DND-41 (cell line): ENCODE measurements at regions not wholly inside any gene's neighbourhood (a gene's known extent, or its start where the extent isn't known, plus 50 kb on each side); places are given as distances from the start of the nearest gene placed in this dataset.

Source experiments
- ATAC-seq: fragments of 200-7000 bp; cut with Tn5 transposase; 3 replicates; pipeline ENCODE4 v1.9.1; 2021; ENCODE audit warnings: low read depth; ENCODE audit not compliant: insufficient read depth
- DNase-seq: peaks from one replicate; pipeline ENCODE4 v3.0.0-alpha.2; 2020
- H2AFZ ChIP-seq: 2 replicates; pipeline ENCODE4 v1.6.0; 2012; ENCODE audit warnings: low read depth, low read length
- H3K27ac ChIP-seq: 2 replicates; pipeline ENCODE4 v1.5.1; 2012; ENCODE audit warnings: low read length, inconsistent platforms
- H3K27me3 ChIP-seq: fragments of 200-600 bp; sonication (generic); 2 replicates; pipeline ENCODE4 v1.6.0; 2012; ENCODE audit warnings: low read length, mild to moderate bottlenecking, inconsistent platforms; ENCODE audit not compliant: insufficient read depth, poor library complexity
- H3K36me3 ChIP-seq: 2 replicates; pipeline ENCODE4 v1.5.1; 2012; ENCODE audit warnings: low read length, inconsistent platforms; ENCODE audit not compliant: insufficient read depth
- H3K4me1 ChIP-seq: 2 replicates; pipeline ENCODE4 v1.5.1; 2012; ENCODE audit warnings: mild to moderate bottlenecking, low read length; ENCODE audit not compliant: insufficient read depth
- H3K4me2 ChIP-seq: 2 replicates; pipeline ENCODE4 v1.6.0; 2012; ENCODE audit warnings: mild to moderate bottlenecking, moderate library complexity, low read length, inconsistent platforms; ENCODE audit not compliant: insufficient read depth
- H3K4me3 ChIP-seq, 2 experiments: fragments of 200-600 bp in 1 of 2; shearing (Covaris generic) in 1 of 2; 2 replicates each; pipeline ENCODE4 v1.5.1; 2012 to 2016; ENCODE audit warnings: inconsistent platforms in 2 of 2, low read length in 2 of 2, mild to moderate bottlenecking in 2 of 2, low read depth in 1 of 2, moderate library complexity in 1 of 2
- H3K79me2 ChIP-seq: 2 replicates; pipeline ENCODE4 v1.6.0; 2012; ENCODE audit warnings: low read length, inconsistent platforms; ENCODE audit not compliant: insufficient read depth
- H3K9ac ChIP-seq: 2 replicates; pipeline ENCODE4 v1.6.0; 2012; ENCODE audit warnings: low read depth, mild to moderate bottlenecking, inconsistent platforms, low read length, moderate library complexity
- H3K9me3 ChIP-seq: 2 replicates; pipeline ENCODE4 v1.5.1; 2012; ENCODE audit warnings: low read length, moderate library complexity, mild to moderate bottlenecking, inconsistent platforms; ENCODE audit not compliant: insufficient read depth, severe bottlenecking
- H4K20me1 ChIP-seq: 2 replicates; pipeline ENCODE4 v1.6.0; 2012; ENCODE audit warnings: low read length; ENCODE audit not compliant: insufficient read depth
- EZH2 ChIP-seq: IDR thresholded peaks from 3 replicates; pipeline ENCODE4 v1.6.1; 2012; ENCODE audit warnings: borderline replicate concordance, low read depth, mild to moderate bottlenecking, moderate library complexity, low read length, inconsistent platforms; ENCODE audit not compliant: severe bottlenecking
- TF ChIP-seq, protein P1 (sequence below): IDR thresholded peaks from 2 replicates; pipeline ENCODE4 v1.5.1; 2012; ENCODE audit warnings: borderline replicate concordance, low read length, moderate library complexity, mild to moderate bottlenecking; ENCODE audit not compliant: poor library complexity, severe bottlenecking; ENCODE audit errors: extremely low read depth

DNA sequence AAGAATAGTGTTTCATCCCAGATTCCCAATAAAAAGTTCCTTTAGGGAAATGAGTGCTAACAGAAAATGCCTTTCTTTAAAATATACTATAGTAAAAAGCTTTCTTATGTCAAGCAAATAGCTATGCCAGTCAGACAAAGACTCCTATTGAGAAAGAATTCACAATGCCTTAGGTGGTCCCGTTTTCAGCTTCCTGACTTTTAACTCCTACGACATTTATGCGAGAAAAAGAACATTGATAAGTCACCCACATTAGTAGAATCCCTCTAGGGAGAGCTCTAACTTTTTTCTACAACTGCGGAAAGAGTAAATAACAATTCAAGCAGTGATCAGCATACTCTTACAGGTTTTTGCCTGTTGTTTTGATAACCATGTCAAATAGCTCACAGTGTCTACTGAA is 750.8 kb upstream of the ACVR2A start:
- no peaks in the 10 kb centered on the region for H4K20me1 ChIP-seq
- TF ChIP-seq, protein P1, sequence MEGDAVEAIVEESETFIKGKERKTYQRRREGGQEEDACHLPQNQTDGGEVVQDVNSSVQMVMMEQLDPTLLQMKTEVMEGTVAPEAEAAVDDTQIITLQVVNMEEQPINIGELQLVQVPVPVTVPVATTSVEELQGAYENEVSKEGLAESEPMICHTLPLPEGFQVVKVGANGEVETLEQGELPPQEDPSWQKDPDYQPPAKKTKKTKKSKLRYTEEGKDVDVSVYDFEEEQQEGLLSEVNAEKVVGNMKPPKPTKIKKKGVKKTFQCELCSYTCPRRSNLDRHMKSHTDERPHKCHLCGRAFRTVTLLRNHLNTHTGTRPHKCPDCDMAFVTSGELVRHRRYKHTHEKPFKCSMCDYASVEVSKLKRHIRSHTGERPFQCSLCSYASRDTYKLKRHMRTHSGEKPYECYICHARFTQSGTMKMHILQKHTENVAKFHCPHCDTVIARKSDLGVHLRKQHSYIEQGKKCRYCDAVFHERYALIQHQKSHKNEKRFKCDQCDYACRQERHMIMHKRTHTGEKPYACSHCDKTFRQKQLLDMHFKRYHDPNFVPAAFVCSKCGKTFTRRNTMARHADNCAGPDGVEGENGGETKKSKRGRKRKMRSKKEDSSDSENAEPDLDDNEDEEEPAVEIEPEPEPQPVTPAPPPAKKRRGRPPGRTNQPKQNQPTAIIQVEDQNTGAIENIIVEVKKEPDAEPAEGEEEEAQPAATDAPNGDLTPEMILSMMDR, result no peak
- no peak for TF ChIP-seq EZH2
- no peak overlapping the region for H3K27ac ChIP-seq
- no peaks in the 10 kb centered on the region for H3K36me3 ChIP-seq
- ATAC-seq (no peak), DNase-seq (no peak)
- no peaks in the 10 kb centered on the region for H3K27me3 ChIP-seq
- no peaks in the 10 kb centered on the region for H3K9me3 ChIP-seq
- no peak overlapping the region for H3K9ac ChIP-seq
- H2AFZ ChIP-seq, result no peak overlapping the region
- H3K4me3 ChIP-seq, result no peak overlapping the region
- H3K4me2 ChIP-seq, result no peak overlapping the region
- no peaks in the 10 kb centered on the region for H3K79me2 ChIP-seq
- no peaks in the 10 kb centered on the region for H3K4me1 ChIP-seq

DNA sequence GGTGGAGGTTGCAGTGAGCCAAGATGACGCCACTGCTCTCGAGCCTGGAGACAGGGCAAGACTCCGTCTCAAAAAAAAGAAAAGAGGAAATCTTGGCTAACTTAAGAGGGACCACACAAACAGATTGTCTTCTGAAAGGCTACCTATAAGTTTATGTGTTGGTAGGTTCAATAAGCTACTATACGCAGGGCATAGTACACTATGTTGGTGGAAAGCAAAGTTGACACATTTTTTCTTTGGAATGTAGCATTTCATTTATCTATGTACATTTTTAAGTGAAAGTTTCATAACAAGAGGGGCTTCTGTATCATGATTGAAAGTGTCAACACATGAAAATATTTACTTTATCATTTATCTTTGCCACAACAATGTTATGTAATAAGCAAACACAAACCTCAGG is 752.6 kb upstream of the ACVR2A start:
- DNase-seq (no peak), ATAC-seq (no peak)
- Histone ChIP-seq H4K20me1 (no peaks in the 10 kb centered on the region), H3K4me1 (no peaks in the 10 kb centered on the region), H3K79me2 (no peaks in the 10 kb centered on the region), H3K4me3 (no peak overlapping the region), H3K27me3 (no peaks in the 10 kb centered on the region), H3K9ac (no peak overlapping the region), H3K9me3 (no peaks in the 10 kb centered on the region), H3K36me3 (no peaks in the 10 kb centered on the region), H3K27ac (no peak overlapping the region), H3K4me2 (no peak overlapping the region), H2AFZ (no peak overlapping the region)
- TF ChIP-seq EZH2, result no peak
- TF ChIP-seq, protein P1, result no peak

DNA sequence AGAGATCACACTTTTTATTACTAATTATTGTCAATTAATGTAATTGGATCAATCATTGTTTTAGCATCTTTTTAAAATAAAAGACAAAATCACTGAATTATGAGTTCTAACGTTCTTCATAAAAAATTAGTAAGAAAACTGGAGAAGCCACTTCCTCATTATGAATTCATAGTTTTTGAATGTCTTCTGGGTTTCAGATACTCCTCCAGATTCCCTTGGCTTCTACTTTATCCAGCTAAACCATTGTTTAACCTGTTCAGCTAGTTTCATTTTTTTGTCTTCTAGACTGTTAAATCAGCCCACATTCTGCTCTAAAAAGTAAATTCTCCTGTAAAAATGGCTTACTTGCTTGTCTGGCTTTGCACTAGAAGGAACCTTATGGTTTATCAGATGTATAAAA is 753.4 kb upstream of the ACVR2A start:
- Histone ChIP-seq H4K20me1 (no peaks in the 10 kb centered on the region), H3K27me3 (no peaks in the 10 kb centered on the region), H3K79me2 (no peaks in the 10 kb centered on the region), H3K36me3 (no peaks in the 10 kb centered on the region), H3K9me3 (no peaks in the 10 kb centered on the region), H3K27ac (no peak overlapping the region), H3K9ac (no peak overlapping the region), H3K4me3 (no peak overlapping the region), H3K4me1 (no peaks in the 10 kb centered on the region), H3K4me2 (no peak overlapping the region), H2AFZ (no peak overlapping the region)
- no peak for DNase-seq
- ATAC-seq, result no peak
- TF ChIP-seq EZH2, result no peak
- TF ChIP-seq, protein P1, result no peak

DNA sequence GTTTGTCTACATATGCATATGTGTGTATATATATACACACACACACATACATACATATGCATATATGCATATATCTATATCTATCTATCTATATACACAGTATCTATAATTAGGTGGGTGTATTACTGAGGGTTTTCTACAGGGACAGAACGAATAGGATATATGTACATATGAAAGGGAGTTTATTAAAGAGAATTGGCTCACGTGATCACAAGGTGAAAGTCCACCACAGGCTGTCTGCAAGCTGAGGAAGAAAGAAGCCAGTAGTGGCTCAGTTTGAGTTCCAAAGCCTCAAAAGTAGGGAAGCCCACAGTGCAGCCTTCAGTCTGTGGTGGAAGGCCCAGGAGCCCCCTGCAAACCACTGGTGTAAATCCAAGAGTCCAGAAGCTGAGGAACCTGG is 756.0 kb upstream of the ACVR2A start:
- DNase-seq, result no peak
- Histone ChIP-seq H3K4me3 (no peak overlapping the region), H3K27ac (no peak overlapping the region)

More for the DNA sequence above, 756.0 kb upstream of the ACVR2A start:
- Histone ChIP-seq H2AFZ (no peak overlapping the region), H4K20me1 (no peaks in the 10 kb centered on the region), H3K27me3 (no peaks in the 10 kb centered on the region), H3K4me2 (no peak overlapping the region), H3K79me2 (no peaks in the 10 kb centered on the region), H3K4me1 (no peaks in the 10 kb centered on the region), H3K9me3 (no peaks in the 10 kb centered on the region), H3K9ac (no peak overlapping the region), H3K36me3 (no peaks in the 10 kb centered on the region)
- no peak for TF ChIP-seq EZH2
- TF ChIP-seq, protein P1, result no peak
- no peak for ATAC-seq
